ENCODE measurements at regions not wholly inside any gene's neighbourhood (a gene's known extent, or its start where the extent isn't known, plus 50 kb on each side); places are given as distances from the start of the nearest gene placed in this dataset.

DNA sequence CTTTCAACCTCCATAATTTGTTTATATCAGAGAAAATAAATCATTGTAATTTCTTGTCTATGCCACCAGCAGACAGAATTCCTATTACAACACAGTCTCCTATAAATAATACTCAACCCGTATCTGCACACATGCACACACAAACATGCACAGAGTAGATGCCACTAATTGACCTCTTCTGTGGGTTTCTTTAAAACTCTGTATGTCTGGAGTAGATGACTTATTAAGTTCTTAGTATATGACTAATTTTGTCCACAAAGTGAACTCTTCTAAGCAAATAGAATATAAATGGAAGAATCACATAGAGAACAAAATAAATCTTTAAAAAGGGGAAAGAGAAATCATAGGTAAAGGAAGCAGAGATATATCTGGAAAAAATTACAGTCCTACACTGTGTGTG, 452.3 kb downstream of the MTRR start:
- TF ChIP-seq CTCF (IDR thresholded peaks at IDR 0.05) = no peak
- no peak overlapping the region for H3K4me3 Mint-ChIP-seq
- H3K27ac Mint-ChIP-seq = no peak overlapping the region
- H3K27me3 Mint-ChIP-seq (ENCODE audit: low read depth, poor library complexity) = peaks cover 5% of the 10 kb centered on the region
- H3K4me1 Mint-ChIP-seq = no peaks in the 10 kb centered on the region
- H3K9me3 Mint-ChIP-seq = no peaks in the 10 kb centered on the region
- DNase-seq = no peak
- no peaks in the 10 kb centered on the region for H3K36me3 Mint-ChIP-seq (ENCODE audit: low read depth)

- Mint-ChIP-seq H3K4me1 (no peaks in the 10 kb centered on the region), H3K4me3 (no peak overlapping the region), H3K36me3 (ENCODE audit: low read depth) (no peaks in the 10 kb centered on the region), H3K27ac (no peak overlapping the region), H3K9me3 (no peaks in the 10 kb centered on the region), H3K27me3 (ENCODE audit: low read depth, poor library complexity) (peaks cover 3% of the 10 kb centered on the region)
- TF ChIP-seq CTCF (IDR thresholded peaks at IDR 0.05) = no peak
- DNase-seq = no peak
These were observed 453.5 kb downstream of the MTRR start for GRCh38 chr5:8322484-8322883.

GRCh38 chr5:8327016-8327415, 458.1 kb downstream of the MTRR start:
- Mint-ChIP-seq H3K9me3 (no peaks in the 10 kb centered on the region), H3K27me3 (ENCODE audit: low read depth, poor library complexity) (no peaks in the 10 kb centered on the region), H3K36me3 (ENCODE audit: low read depth) (no peaks in the 10 kb centered on the region), H3K4me3 (no peak overlapping the region), H3K27ac (no peak overlapping the region), H3K4me1 (no peaks in the 10 kb centered on the region)
- no peak for TF ChIP-seq CTCF (IDR thresholded peaks at IDR 0.05)
- no peak for DNase-seq

GRCh38 chr5:8329773-8330172, 460.8 kb downstream of the MTRR start:
- no peaks in the 10 kb centered on the region for H3K36me3 Mint-ChIP-seq (ENCODE audit: low read depth)
- peaks cover 2% of the 10 kb centered on the region for H3K27me3 Mint-ChIP-seq (ENCODE audit: low read depth, poor library complexity)
- no peaks in the 10 kb centered on the region for H3K9me3 Mint-ChIP-seq

GRCh38 chr5:8332666-8333445, 463.9 kb downstream of the MTRR start:
- Mint-ChIP-seq H3K27me3 (ENCODE audit: low read depth, poor library complexity) (peaks cover 2% of the 10 kb centered on the region), H3K9me3 (no peaks in the 10 kb centered on the region), H3K4me1 (no peaks in the 10 kb centered on the region), H3K36me3 (ENCODE audit: low read depth) (no peaks in the 10 kb centered on the region), H3K4me3 (no peak overlapping the region), H3K27ac (no peak overlapping the region)
- TF ChIP-seq CTCF (IDR thresholded peaks at IDR 0.05) = no peak
- no peak for DNase-seq

More at GRCh38 chr5:8329773-8330172, 460.8 kb downstream of the MTRR start:
- Mint-ChIP-seq H3K27ac (no peak overlapping the region), H3K4me1 (no peaks in the 10 kb centered on the region), H3K4me3 (no peak overlapping the region)
- no peak for DNase-seq
- TF ChIP-seq CTCF (IDR thresholded peaks at IDR 0.05) = no peak

- Mint-ChIP-seq H3K4me1 (no peaks in the 10 kb centered on the region), H3K9me3 (no peaks in the 10 kb centered on the region), H3K4me3 (no peak overlapping the region), H3K27ac (no peak overlapping the region), H3K27me3 (ENCODE audit: low read depth, poor library complexity) (peaks cover 2% of the 10 kb centered on the region), H3K36me3 (ENCODE audit: low read depth) (no peaks in the 10 kb centered on the region)
- no peak for DNase-seq
- no peak for TF ChIP-seq CTCF (IDR thresholded peaks at IDR 0.05)
These were observed 464.5 kb downstream of the MTRR start for GRCh38 chr5:8333485-8333884.
